PC-9 (cell line): ENCODE measurements at regions not wholly inside any gene's neighbourhood (a gene's known extent, or its start where the extent isn't known, plus 50 kb on each side); places are given as distances from the start of the nearest gene placed in this dataset.

Experiments used
- BruUV-seq: library from RNA; stranded (reverse); fragments of 400-500 nt; replicated peaks from 2 replicates; lab custom pipeline; 2021; lab: Mats Ljungman, UMichigan
- CTCF ChIA-PET: fragments of 300-600 bp; sonication (Branson Sonifier 250); formaldehyde crosslinking; loops from one replicate; lab custom pipeline; 2022; ENCODE audit warnings: antibody characterized with exemption; lab: Charles Lee
- POLR2A ChIA-PET: fragments of 300-600 bp; sonication (Branson Sonifier 250); formaldehyde crosslinking; loops from one replicate; lab custom pipeline; 2022; ENCODE audit warnings: antibody characterized with exemption; ENCODE audit not compliant: unreplicated experiment; lab: Charles Lee
- DNase-seq, 2 experiments: peaks; one replicate each; pipeline versions ENCODE4 v3.0.0 to v3.0.0-alpha.2; 2015 to 2022; ENCODE audit warnings: mixed read lengths in 1 of 2
- H2AFZ ChIP-seq: fragments of 200-600 bp; sonication (generic); 2 replicates; pipeline ENCODE4 v1.8.1; 2017; ENCODE audit warnings: antibody characterized with exemption
- H3F3A ChIP-seq: fragments of 200-600 bp; sonication (generic); 2 replicates; pipeline ENCODE4 v1.8.1; 2017; ENCODE audit warnings: antibody characterized with exemption, mild to moderate bottlenecking, low read depth; ENCODE audit not compliant: insufficient read depth
- H3K27ac ChIP-seq: fragments of 200-600 bp; sonication (generic); 2 replicates; pipeline ENCODE4 v1.6.1; 2016; ENCODE audit warnings: mixed run types
- H3K27me3 ChIP-seq: fragments of 200-600 bp; sonication (generic); 2 replicates; pipeline ENCODE4 v1.6.1; 2016; ENCODE audit warnings: low read depth, mixed run types; ENCODE audit not compliant: insufficient read depth
- H3K36me3 ChIP-seq: fragments of 200-600 bp; sonication (generic); 2 replicates; pipeline ENCODE4 v1.6.1; 2016; ENCODE audit warnings: low read depth, mixed run types
- H3K4me1 ChIP-seq: fragments of 200-600 bp; sonication (generic); replicated peaks from 2 replicates; pipeline ENCODE4 v1.6.1; 2016; ENCODE audit warnings: mixed run types; ENCODE audit not compliant: insufficient read depth
- H3K4me2 ChIP-seq: fragments of 200-600 bp; sonication (generic); 2 replicates; pipeline ENCODE4 v1.6.1; 2017; ENCODE audit warnings: mixed run types
- H3K4me3 ChIP-seq: fragments of 200-600 bp; sonication (generic); 2 replicates; pipeline ENCODE4 v1.6.1; 2016; ENCODE audit warnings: mixed run types
- H3K79me2 ChIP-seq: fragments of 200-600 bp; sonication (generic); 2 replicates; pipeline ENCODE4 v1.6.1; 2017; ENCODE audit warnings: low read depth, mixed run types
- H3K9me2 ChIP-seq: fragments of 200-600 bp; sonication (generic); 2 replicates; pipeline ENCODE4 v1.8.1; 2017; ENCODE audit warnings: mild to moderate bottlenecking; ENCODE audit not compliant: insufficient read depth
- H3K9me3 ChIP-seq: fragments of 200-600 bp; sonication (generic); 2 replicates; pipeline ENCODE4 v1.8.1; 2016; ENCODE audit warnings: low read depth; ENCODE audit not compliant: insufficient read depth
- H4K20me1 ChIP-seq: fragments of 200-600 bp; sonication (generic); 2 replicates; pipeline ENCODE4 v1.8.1; 2017; ENCODE audit not compliant: insufficient read depth
- CTCF ChIP-seq: fragments of 200-600 bp; sonication (generic); conservative IDR thresholded peaks from 2 replicates; pipeline ENCODE4 v1.6.1; 2017; ENCODE audit warnings: mixed run types, antibody characterized with exemption, mild to moderate bottlenecking, moderate library complexity
- EZH2 ChIP-seq: fragments of 200-600 bp; sonication (generic); IDR thresholded peaks from 2 replicates; pipeline ENCODE4 v1.8.0; 2017; ENCODE audit warnings: antibody characterized with exemption, low read depth
- intact Hi-C: fragments of 100-400 bp; cut with micrococcal nuclease; formaldehyde crosslinking; loops from one replicate; pipeline ENCODE4 v1.10.0; 2022; ENCODE audit not compliant: unreplicated experiment

GRCh38 chr5:16383544-16384052 lies 82.0 kb downstream of the ZNF622 start:
- Histone ChIP-seq H3K27ac (no peak overlapping the region), H2AFZ (no peak overlapping the region), H4K20me1 (no peaks in the 10 kb centered on the region), H3K27me3 (peaks cover 10% of the 10 kb centered on the region), H3K9me3 (no peaks in the 10 kb centered on the region), H3K4me3 (no peak overlapping the region), H3K36me3 (no peaks in the 10 kb centered on the region), H3K4me1 (no peaks in the 10 kb centered on the region), H3F3A (no peaks in the 10 kb centered on the region), H3K79me2 (no peaks in the 10 kb centered on the region), H3K4me2 (no peak overlapping the region), H3K9me2 (no peaks in the 10 kb centered on the region)
- BruUV-seq: no TSS peak
- POLR2A ChIA-PET: no interaction called here
- intact Hi-C loops: no loop called here
- CTCF ChIA-PET: no interaction called here
- DNase-seq: no peak
- TF ChIP-seq EZH2 (no peak), CTCF (no peak)

- TF ChIP-seq EZH2 (no peak), CTCF (no peak)
- Histone ChIP-seq H3K9me3 (no peaks in the 10 kb centered on the region), H3K4me3 (no peak overlapping the region), H3K4me2 (no peak overlapping the region), H3K36me3 (no peaks in the 10 kb centered on the region), H3K4me1 (no peaks in the 10 kb centered on the region), H3K27me3 (peaks cover 26% of the 10 kb centered on the region), H3K27ac (no peak overlapping the region), H3K79me2 (no peaks in the 10 kb centered on the region), H2AFZ (no peak overlapping the region), H3K9me2 (no peaks in the 10 kb centered on the region), H4K20me1 (no peaks in the 10 kb centered on the region), H3F3A (no peaks in the 10 kb centered on the region)
- ChIA-PET POLR2A (no interaction called here), CTCF (no interaction called here)
- DNase-seq: no peak
- no TSS peak for BruUV-seq
- intact Hi-C loops: no loop called here
Observed at GRCh38 chr5:16382047-16382446, 83.6 kb downstream of the ZNF622 start.

- Histone ChIP-seq H3K9me3 (no peaks in the 10 kb centered on the region), H3K27ac (no peak overlapping the region), H3K4me1 (no peaks in the 10 kb centered on the region), H3K79me2 (no peaks in the 10 kb centered on the region), H3K9me2 (no peaks in the 10 kb centered on the region), H2AFZ (no peak overlapping the region), H3K4me2 (no peak overlapping the region), H3K36me3 (no peaks in the 10 kb centered on the region), H4K20me1 (no peaks in the 10 kb centered on the region), H3K4me3 (no peak overlapping the region), H3F3A (no peaks in the 10 kb centered on the region), H3K27me3 (peaks cover 46% of the 10 kb centered on the region)
- TF ChIP-seq EZH2: no peak
- peak in 1 of 2 experiments; percentile 15 for DNase-seq
- CTCF ChIA-PET: no interaction called here
- POLR2A ChIA-PET: no interaction called here
- intact Hi-C loops: no loop called here
- BruUV-seq: no TSS peak
Observed at GRCh38 chr5:16378762-16379161, 86.8 kb downstream of the ZNF622 start.

- Histone ChIP-seq H3F3A (no peaks in the 10 kb centered on the region), H3K9me2 (no peaks in the 10 kb centered on the region), H3K4me2 (no peak overlapping the region), H3K36me3 (no peaks in the 10 kb centered on the region), H3K27me3 (peaks cover 77% of the 10 kb centered on the region), H4K20me1 (no peaks in the 10 kb centered on the region), H3K4me3 (no peak overlapping the region), H3K79me2 (no peaks in the 10 kb centered on the region), H3K4me1 (no peaks in the 10 kb centered on the region), H3K9me3 (no peaks in the 10 kb centered on the region), H3K27ac (no peak overlapping the region), H2AFZ (no peak overlapping the region)
- intact Hi-C loops: no loop called here
- ChIA-PET POLR2A (no interaction called here), CTCF (no interaction called here)
- BruUV-seq: no TSS peak
- no peak for DNase-seq
- no peak for TF ChIP-seq CTCF
- TF ChIP-seq EZH2: no peak
Observed at GRCh38 chr5:16372493-16372892, 93.1 kb downstream of the ZNF622 start.
